HG03139 (cell line): ENCODE measurements at regions not wholly inside any gene's neighbourhood (a gene's known extent, or its start where the extent isn't known, plus 50 kb on each side); places are given as distances from the start of the nearest gene placed in this dataset.
"Not testable (repeated sequence)": the region's sequence is repeated elsewhere in the genome, so short reads cannot be mapped to it uniquely, and the experiment has no call there.

ENCODE experiments used
- ATAC-seq: cut with Tn5 transposase; IDR thresholded peaks from one replicate; pipeline ENCODE4 v1.9.1; 2021; ENCODE audit not compliant: unreplicated experiment

DNA sequence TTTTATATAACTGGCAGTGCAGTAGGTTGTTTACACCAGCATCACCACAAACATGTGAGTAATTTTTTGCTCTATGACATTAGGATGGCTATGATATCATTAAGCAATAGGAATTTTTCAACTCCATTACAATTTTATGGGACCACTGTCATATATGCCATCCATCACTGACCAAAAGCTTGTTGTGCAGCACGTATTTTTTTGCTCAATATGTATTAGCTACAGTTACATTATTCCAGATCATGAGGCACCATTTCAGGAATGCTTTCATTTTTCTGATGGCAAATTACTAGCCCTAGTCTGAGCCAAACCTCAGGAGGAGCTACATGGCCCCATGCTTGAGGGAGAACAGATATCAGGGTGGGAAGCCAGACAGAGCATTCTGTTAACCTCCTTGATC lies 56.8 kb upstream of the DCLK2 start:
- ATAC-seq: no peak

DNA sequence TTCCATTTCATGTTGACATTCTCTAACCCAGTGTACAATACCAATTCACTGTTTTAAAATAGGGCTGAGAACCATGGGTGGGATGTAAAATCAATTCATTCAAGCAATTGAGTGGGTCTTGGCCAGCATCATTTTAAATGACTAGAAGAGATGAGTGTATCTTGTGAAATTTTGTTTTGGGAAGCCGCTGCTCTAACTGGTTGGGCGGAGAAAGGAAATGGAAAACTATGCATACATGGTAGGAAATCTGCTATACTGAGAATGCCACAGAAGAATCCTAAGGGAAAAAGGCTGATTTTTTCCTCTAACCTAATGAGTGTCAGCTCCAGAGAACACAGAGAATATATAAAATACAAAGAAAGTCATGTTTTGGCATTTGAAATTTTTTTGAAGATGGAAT lies 54.8 kb upstream of the DCLK2 start:
- no peak for ATAC-seq

DNA sequence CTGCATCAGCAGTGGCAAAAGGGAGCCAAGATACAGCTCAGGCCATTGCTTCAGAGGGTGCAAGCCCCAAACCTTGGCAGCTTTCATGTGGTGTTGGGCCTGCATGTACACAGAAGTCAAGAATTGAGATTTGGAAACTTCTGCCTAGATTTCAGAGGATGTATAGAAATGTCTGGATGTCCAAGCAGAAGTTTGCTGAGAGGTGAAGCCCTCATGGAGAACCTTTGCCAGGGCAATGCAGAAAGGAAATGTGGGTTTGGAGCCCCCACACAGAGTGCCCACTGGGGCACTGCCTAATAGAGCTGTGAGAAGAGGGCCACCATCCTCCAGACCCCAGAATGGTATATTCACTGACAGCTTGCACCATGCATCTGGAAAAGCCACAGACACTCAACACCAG lies 51.3 kb upstream of the DCLK2 start:
- not testable (repeated sequence) for ATAC-seq
